ENCODE measurements at regions not wholly inside any gene's neighbourhood (a gene's known extent, or its start where the extent isn't known, plus 50 kb on each side); places are given as distances from the start of the nearest gene placed in this dataset.
A peak's percentile ranks its signal among the peaks of the same experiment; 100 is the strongest.

GRCh38 chr16:49150341-49150740, 131.3 kb downstream of the CBLN1 start:
- Histone ChIP-seq H3K36me3 (no peaks in the 10 kb centered on the region), H3K4me3 (no peak overlapping the region), H3K9me3 (no peaks in the 10 kb centered on the region), H3K27me3 (no peaks in the 10 kb centered on the region)
- DNase-seq: no peak

GRCh38 chr16:49148410-49148809, 133.2 kb downstream of the CBLN1 start:
- Histone ChIP-seq H3K9me3 (no peaks in the 10 kb centered on the region), H3K4me3 (no peak overlapping the region), H3K36me3 (no peaks in the 10 kb centered on the region), H3K27me3 (no peaks in the 10 kb centered on the region)
- no peak for DNase-seq

- H3K4me3 ChIP-seq: no peak overlapping the region
- H3K27me3 ChIP-seq: no peaks in the 10 kb centered on the region
- H3K9me3 ChIP-seq: no peaks in the 10 kb centered on the region
- no peak for DNase-seq
- H3K36me3 ChIP-seq: no peaks in the 10 kb centered on the region
Observed at GRCh38 chr16:49140618-49141017, 141.0 kb downstream of the CBLN1 start.

- H3K27me3 ChIP-seq: no peaks in the 10 kb centered on the region
- DNase-seq: no peak
- H3K4me3 ChIP-seq: no peak overlapping the region
- no peaks in the 10 kb centered on the region for H3K9me3 ChIP-seq
- H3K36me3 ChIP-seq: no peaks in the 10 kb centered on the region
Observed at GRCh38 chr16:49130397-49130796, 151.2 kb downstream of the CBLN1 start.

GRCh38 chr16:49129935-49130334, 151.7 kb downstream of the CBLN1 start:
- Histone ChIP-seq H3K36me3 (no peaks in the 10 kb centered on the region), H3K9me3 (no peaks in the 10 kb centered on the region), H3K27me3 (no peaks in the 10 kb centered on the region), H3K4me3 (no peak overlapping the region)
- DNase-seq: no peak

- Histone ChIP-seq H3K27me3 (no peaks in the 10 kb centered on the region), H3K4me3 (no peak overlapping the region), H3K36me3 (no peaks in the 10 kb centered on the region), H3K9me3 (no peaks in the 10 kb centered on the region)
- DNase-seq: no peak
Observed at GRCh38 chr16:49128740-49129139, 152.9 kb downstream of the CBLN1 start.

GRCh38 chr16:49127103-49127502, 154.5 kb downstream of the CBLN1 start:
- Histone ChIP-seq H3K4me3 (no peak overlapping the region), H3K27me3 (no peaks in the 10 kb centered on the region), H3K36me3 (no peaks in the 10 kb centered on the region), H3K9me3 (no peaks in the 10 kb centered on the region)
- DNase-seq: no peak

- H3K9me3 ChIP-seq: no peaks in the 10 kb centered on the region
- H3K36me3 ChIP-seq: no peaks in the 10 kb centered on the region
Observed at GRCh38 chr16:49121636-49122035, 160.0 kb downstream of the CBLN1 start.

GRCh38 chr16:49120631-49121030, 161.0 kb downstream of the CBLN1 start:
- H3K4me3 ChIP-seq: no peak overlapping the region
- no peak for DNase-seq
- no peaks in the 10 kb centered on the region for H3K9me3 ChIP-seq
- no peaks in the 10 kb centered on the region for H3K36me3 ChIP-seq
- no peaks in the 10 kb centered on the region for H3K27me3 ChIP-seq

More at GRCh38 chr16:49121636-49122035, 160.0 kb downstream of the CBLN1 start:
- H3K27me3 ChIP-seq: no peaks in the 10 kb centered on the region
- H3K4me3 ChIP-seq: no peak overlapping the region
- DNase-seq: no peak

GRCh38 chr16:49116873-49117272, 164.8 kb downstream of the CBLN1 start:
- no peaks in the 10 kb centered on the region for H3K36me3 ChIP-seq
- H3K27me3 ChIP-seq: no peaks in the 10 kb centered on the region
- peak; percentile 60 for DNase-seq
- no peaks in the 10 kb centered on the region for H3K9me3 ChIP-seq
- H3K4me3 ChIP-seq: no peak overlapping the region

- no peaks in the 10 kb centered on the region for H3K9me3 ChIP-seq
- no peaks in the 10 kb centered on the region for H3K36me3 ChIP-seq
- DNase-seq: no peak
- H3K27me3 ChIP-seq: no peaks in the 10 kb centered on the region
- no peak overlapping the region for H3K4me3 ChIP-seq
Observed at GRCh38 chr16:49115956-49116355, 165.7 kb downstream of the CBLN1 start.

GRCh38 chr16:49112754-49113153, 168.9 kb downstream of the CBLN1 start:
- Histone ChIP-seq H3K27me3 (no peaks in the 10 kb centered on the region), H3K9me3 (no peaks in the 10 kb centered on the region), H3K36me3 (no peaks in the 10 kb centered on the region), H3K4me3 (no peak overlapping the region)
- no peak for DNase-seq

- Histone ChIP-seq H3K36me3 (no peaks in the 10 kb centered on the region), H3K4me3 (no peak overlapping the region), H3K9me3 (no peaks in the 10 kb centered on the region), H3K27me3 (no peaks in the 10 kb centered on the region)
- no peak for DNase-seq
Observed at GRCh38 chr16:49111351-49111750, 170.3 kb downstream of the CBLN1 start.

GRCh38 chr16:49108611-49109010, 173.0 kb downstream of the CBLN1 start:
- DNase-seq: no peak
- no peaks in the 10 kb centered on the region for H3K36me3 ChIP-seq
- no peak overlapping the region for H3K4me3 ChIP-seq
- H3K9me3 ChIP-seq: no peaks in the 10 kb centered on the region
- H3K27me3 ChIP-seq: no peaks in the 10 kb centered on the region

- no peaks in the 10 kb centered on the region for H3K27me3 ChIP-seq
- no peaks in the 10 kb centered on the region for H3K9me3 ChIP-seq
- no peaks in the 10 kb centered on the region for H3K36me3 ChIP-seq
- H3K4me3 ChIP-seq: no peak overlapping the region
- no peak for DNase-seq
Observed at GRCh38 chr16:49103298-49103697, 178.3 kb downstream of the CBLN1 start.

GRCh38 chr16:49101997-49102396, 179.6 kb downstream of the CBLN1 start:
- Histone ChIP-seq H3K9me3 (no peaks in the 10 kb centered on the region), H3K36me3 (no peaks in the 10 kb centered on the region), H3K4me3 (no peak overlapping the region), H3K27me3 (no peaks in the 10 kb centered on the region)
- DNase-seq: no peak

- H3K9me3 ChIP-seq: no peaks in the 10 kb centered on the region
Observed at GRCh38 chr16:49100366-49100765, 181.3 kb downstream of the CBLN1 start.

GRCh38 chr16:49097964-49098363, 183.7 kb downstream of the CBLN1 start:
- H3K36me3 ChIP-seq: no peaks in the 10 kb centered on the region
- no peaks in the 10 kb centered on the region for H3K9me3 ChIP-seq
- H3K4me3 ChIP-seq: no peak overlapping the region
- DNase-seq: no peak
- H3K27me3 ChIP-seq: no peaks in the 10 kb centered on the region

More at GRCh38 chr16:49100366-49100765, 181.3 kb downstream of the CBLN1 start:
- no peak for DNase-seq
- Histone ChIP-seq H3K27me3 (no peaks in the 10 kb centered on the region), H3K36me3 (no peaks in the 10 kb centered on the region), H3K4me3 (no peak overlapping the region)

Measured in MG63 (cell line).